ENCODE measurements at regions not wholly inside any gene's neighbourhood (a gene's known extent, or its start where the extent isn't known, plus 50 kb on each side); places are given as distances from the start of the nearest gene placed in this dataset.
A peak's percentile ranks its signal among the peaks of the same experiment; 100 is the strongest.
"Not testable (repeated sequence)": the region's sequence is repeated elsewhere in the genome, so short reads cannot be mapped to it uniquely, and the experiment has no call there.

- not testable (repeated sequence) for H3K9me3 Mint-ChIP-seq; H3K36me3 Mint-ChIP-seq (ENCODE audit: low read depth); H3K27me3 Mint-ChIP-seq (ENCODE audit: low read depth); H3K4me3 Mint-ChIP-seq; H3K4me1 Mint-ChIP-seq; H3K27ac Mint-ChIP-seq (ENCODE audit: unreplicated experiment); DNase-seq (ENCODE audit: low read depth, low spot score)
These were observed 123.6 kb upstream of the RHOU start for GRCh38 chr1:228611707-228612106.

- not testable (repeated sequence) for H3K27ac Mint-ChIP-seq (ENCODE audit: unreplicated experiment); H3K4me3 Mint-ChIP-seq; H3K9me3 Mint-ChIP-seq; H3K4me1 Mint-ChIP-seq; H3K36me3 Mint-ChIP-seq (ENCODE audit: low read depth); H3K27me3 Mint-ChIP-seq (ENCODE audit: low read depth); DNase-seq (ENCODE audit: low read depth, low spot score)
These were observed 113.1 kb upstream of the RHOU start for GRCh38 chr1:228622002-228622716.

DNA sequence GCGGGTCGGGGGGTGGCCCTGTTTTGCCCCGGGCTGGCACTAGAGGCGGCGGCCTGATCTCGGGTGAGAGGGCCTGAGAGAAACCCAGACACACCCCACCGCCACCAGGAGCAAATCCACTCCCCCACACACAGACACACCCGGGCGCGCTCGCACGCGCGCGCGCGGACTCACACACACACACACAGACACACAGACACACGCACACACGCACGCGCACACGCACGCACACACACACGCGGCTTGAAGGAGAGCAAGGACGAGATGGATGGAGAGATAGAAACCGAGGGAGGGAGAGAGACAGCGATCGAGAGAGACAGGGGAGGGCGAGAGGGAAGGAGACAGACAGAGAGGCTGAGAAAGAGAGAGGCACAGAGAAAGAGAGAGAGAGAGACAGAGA, 108.8 kb upstream of the RHOU start:
- not testable (repeated sequence) for H3K4me1 Mint-ChIP-seq; H3K9me3 Mint-ChIP-seq; H3K27ac Mint-ChIP-seq (ENCODE audit: unreplicated experiment); DNase-seq (ENCODE audit: low read depth, low spot score); H3K4me3 Mint-ChIP-seq; H3K36me3 Mint-ChIP-seq (ENCODE audit: low read depth); H3K27me3 Mint-ChIP-seq (ENCODE audit: low read depth)

GRCh38 chr1:228632858-228633257, 102.4 kb upstream of the RHOU start:
- H3K4me3 Mint-ChIP-seq; DNase-seq (ENCODE audit: low read depth, low spot score); H3K9me3 Mint-ChIP-seq; H3K4me1 Mint-ChIP-seq; H3K27me3 Mint-ChIP-seq (ENCODE audit: low read depth); H3K36me3 Mint-ChIP-seq (ENCODE audit: low read depth); H3K27ac Mint-ChIP-seq (ENCODE audit: unreplicated experiment): not testable (repeated sequence)

- H3K27me3 Mint-ChIP-seq (ENCODE audit: low read depth); H3K9me3 Mint-ChIP-seq; H3K36me3 Mint-ChIP-seq (ENCODE audit: low read depth); DNase-seq (ENCODE audit: low read depth, low spot score); H3K4me3 Mint-ChIP-seq; H3K4me1 Mint-ChIP-seq; H3K27ac Mint-ChIP-seq (ENCODE audit: unreplicated experiment): not testable (repeated sequence)
These were observed 100.0 kb upstream of the RHOU start for GRCh38 chr1:228635304-228635703.

DNA sequence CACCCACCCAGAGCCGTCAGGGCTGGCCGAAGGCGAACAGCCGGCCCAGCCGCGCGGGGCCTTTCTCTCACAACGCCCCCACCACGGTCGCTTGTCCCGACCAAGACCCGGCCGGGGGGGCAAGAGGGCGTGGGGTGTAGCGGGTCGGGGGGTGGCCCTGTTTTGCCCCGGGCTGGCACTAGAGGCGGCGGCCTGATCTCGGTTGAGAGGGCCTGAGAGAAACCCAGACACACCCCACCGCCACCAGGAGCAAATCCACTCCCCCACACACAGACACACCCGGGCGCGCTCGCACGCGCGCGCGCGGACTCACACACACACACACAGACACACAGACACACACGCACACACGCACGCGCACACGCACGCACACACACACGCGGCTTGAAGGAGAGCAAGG, 97.8 kb upstream of the RHOU start:
- H3K27me3 Mint-ChIP-seq (ENCODE audit: low read depth); H3K27ac Mint-ChIP-seq (ENCODE audit: unreplicated experiment); H3K4me3 Mint-ChIP-seq; H3K9me3 Mint-ChIP-seq; DNase-seq (ENCODE audit: low read depth, low spot score); H3K4me1 Mint-ChIP-seq; H3K36me3 Mint-ChIP-seq (ENCODE audit: low read depth): not testable (repeated sequence)

GRCh38 chr1:228646717-228647522, 88.4 kb upstream of the RHOU start:
- Mint-ChIP-seq H3K9me3 (no peaks in the 10 kb centered on the region), H3K27ac (ENCODE audit: unreplicated experiment) (peak overlapping the region; percentile 9), H3K36me3 (ENCODE audit: low read depth) (no peaks in the 10 kb centered on the region), H3K4me3 (peak overlapping the region; percentile 91), H3K4me1 (peaks cover 26% of the 10 kb centered on the region), H3K27me3 (ENCODE audit: low read depth) (peaks cover 51% of the 10 kb centered on the region)
- no peak for DNase-seq (ENCODE audit: low read depth, low spot score)
- no peak for TF ChIP-seq CTCF (conservative IDR thresholded peaks at IDR 0.05)

DNA sequence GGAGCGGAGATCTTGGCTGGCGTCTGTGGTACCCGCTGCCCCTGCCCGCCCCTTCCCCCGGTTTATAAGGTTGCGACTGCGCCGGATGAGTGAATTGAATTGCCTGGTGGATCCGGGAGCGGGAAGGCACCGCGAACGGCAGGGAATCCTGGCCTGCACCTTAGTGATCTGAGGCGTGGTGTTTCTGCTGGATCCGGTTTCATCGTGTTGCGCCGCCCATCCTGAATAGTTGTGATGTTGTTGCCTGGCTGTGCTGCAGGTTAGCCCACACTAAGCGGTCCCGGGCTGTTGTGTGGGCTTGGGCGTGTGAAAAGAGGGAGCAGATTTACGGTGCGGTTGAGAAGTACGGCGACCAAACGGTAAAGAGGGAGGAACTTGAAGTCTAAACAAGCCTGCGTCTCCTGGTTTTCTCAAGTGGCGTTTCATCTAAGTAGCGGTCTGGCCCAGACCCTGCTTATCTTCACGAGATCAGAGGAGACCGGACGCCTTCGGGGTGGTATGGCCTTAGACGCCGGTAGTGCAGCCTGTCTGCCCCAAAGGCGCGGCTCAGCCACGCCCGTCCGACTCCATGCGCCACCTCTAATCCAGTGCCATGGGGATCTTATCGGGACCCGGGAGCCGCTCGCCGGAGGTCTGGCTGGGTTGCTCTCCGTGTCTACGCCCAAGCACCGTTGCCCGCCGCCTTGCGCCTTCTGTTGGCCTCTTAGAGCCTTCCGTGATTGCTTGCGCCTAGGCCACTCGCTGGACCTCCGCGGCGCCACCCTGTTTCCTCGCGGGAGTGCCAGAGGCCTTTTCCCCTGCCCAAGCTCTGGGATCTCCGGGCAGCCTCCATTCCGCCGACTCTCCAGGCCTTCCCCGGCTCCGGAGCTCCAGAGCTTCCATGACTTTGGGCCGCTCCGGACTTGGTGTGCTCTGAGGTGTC, 87.5 kb upstream of the RHOU start:
- no peaks in the 10 kb centered on the region for H3K9me3 Mint-ChIP-seq
- H3K4me3 Mint-ChIP-seq, result peak overlapping the region; percentile 91
- DNase-seq (ENCODE audit: low read depth, low spot score), result peak; percentile 30
- H3K27me3 Mint-ChIP-seq (ENCODE audit: low read depth), result peaks cover 55% of the 10 kb centered on the region
- no peak overlapping the region for H3K27ac Mint-ChIP-seq (ENCODE audit: unreplicated experiment)
- no peaks in the 10 kb centered on the region for H3K36me3 Mint-ChIP-seq (ENCODE audit: low read depth)
- no peak for TF ChIP-seq CTCF (conservative IDR thresholded peaks at IDR 0.05)
- peaks cover 26% of the 10 kb centered on the region for H3K4me1 Mint-ChIP-seq

All from neural crest cell (in vitro differentiated cells).